WTC11 (cell line): ENCODE measurements at regions not wholly inside any gene's neighbourhood (a gene's known extent, or its start where the extent isn't known, plus 50 kb on each side); places are given as distances from the start of the nearest gene placed in this dataset.

Experiments
- ATAC-seq: fragments of 200-7000 bp; cut with Tn5 transposase; 2 replicates; pipeline ENCODE4 v1.10.0; 2021; ENCODE audit warnings: mild to moderate bottlenecking, moderate library complexity
- CTCF ChIA-PET: fragments of 300-600 bp; sonication (Branson Sonifier 250); formaldehyde crosslinking; loops from one replicate; lab custom pipeline; 2021; ENCODE audit warnings: antibody characterized with exemption; lab: Charles Lee
- POLR2A ChIA-PET: fragments of 350-600 bp; sonication (Branson Sonifier 250); formaldehyde crosslinking; loops from one replicate; lab custom pipeline; 2021; ENCODE audit warnings: antibody characterized with exemption; lab: Charles Lee
- DNase-seq: peaks from one replicate; pipeline ENCODE4 v3.0.0; 2021; ENCODE audit warnings: low spot score
- H3K27ac Mint-ChIP-seq: 2 replicates; pipeline ENCODE4 v1.8.0; 2021; ENCODE audit warnings: mixed read lengths
- H3K27me3 Mint-ChIP-seq: 2 replicates; pipeline ENCODE4 v1.8.0; 2021; ENCODE audit warnings: low read depth, mild to moderate bottlenecking, moderate library complexity, mixed read lengths
- H3K36me3 Mint-ChIP-seq: 2 replicates; pipeline ENCODE4 v1.8.0; 2021; ENCODE audit warnings: mixed read lengths
- H3K4me1 Mint-ChIP-seq: 2 replicates; pipeline ENCODE4 v1.8.0; 2022; ENCODE audit warnings: mixed read lengths
- H3K4me3 Mint-ChIP-seq: 2 replicates; pipeline ENCODE4 v1.8.0; 2021; ENCODE audit warnings: mild to moderate bottlenecking, moderate library complexity, mixed read lengths
- H3K9me3 Mint-ChIP-seq: 2 replicates; pipeline ENCODE4 v1.8.0; 2021; ENCODE audit warnings: mixed read lengths
- ATF1 ChIP-seq: sonication (generic); formaldehyde crosslinking; IDR thresholded peaks from 2 replicates; pipeline ENCODE4 v1.8.1; 2023; ENCODE audit warnings: mild to moderate bottlenecking, moderate library complexity, missing genetic modification reagents
- ELF4 ChIP-seq: sonication (generic); formaldehyde crosslinking; IDR thresholded peaks from 2 replicates; pipeline ENCODE4 v1.8.1; 2022; ENCODE audit warnings: low read depth, mild to moderate bottlenecking, moderate library complexity, missing genetic modification reagents
- FOXK1 ChIP-seq: sonication (generic); formaldehyde crosslinking; IDR thresholded peaks from 2 replicates; pipeline ENCODE4 v1.8.0; 2022; ENCODE audit warnings: mild to moderate bottlenecking, moderate library complexity, missing genetic modification reagents
- JUN ChIP-seq: sonication (generic); formaldehyde crosslinking; IDR thresholded peaks from 2 replicates; pipeline ENCODE4 v1.8.0; 2023; ENCODE audit warnings: mild to moderate bottlenecking, missing genetic modification reagents
- NFATC4 ChIP-seq: fragments of 250-450 bp; sonication (Bioruptor Pico); IDR thresholded peaks from 2 replicates; pipeline ENCODE4 v1.9.0; 2021; ENCODE audit warnings: mild to moderate bottlenecking
- RELA ChIP-seq: sonication (generic); formaldehyde crosslinking; IDR thresholded peaks from 2 replicates; pipeline ENCODE4 v1.8.1; 2022; ENCODE audit warnings: missing genetic modification reagents, mild to moderate bottlenecking, borderline replicate concordance
- ZBTB21 ChIP-seq: sonication (generic); formaldehyde crosslinking; IDR thresholded peaks from 2 replicates; pipeline ENCODE4 v1.8.1; 2023; ENCODE audit warnings: mild to moderate bottlenecking, missing genetic modification reagents, borderline replicate concordance
- TF ChIP-seq, protein P1 (sequence below): fragments of 250-450 bp; sonication (Bioruptor Pico); IDR thresholded peaks from 2 replicates; pipeline ENCODE4 v1.9.0; 2021; ENCODE audit warnings: moderate library complexity, mild to moderate bottlenecking, inconsistent platforms, borderline replicate concordance
- TF ChIP-seq, protein P2 (sequence below): sonication (generic); formaldehyde crosslinking; IDR thresholded peaks from 2 replicates; pipeline ENCODE4 v1.8.1; 2023; ENCODE audit warnings: mild to moderate bottlenecking, missing genetic modification reagents, moderate library complexity
- TF ChIP-seq, protein P3 (sequence below): fragments of 250-450 bp; sonication (Bioruptor Pico); IDR thresholded peaks from 2 replicates; pipeline ENCODE4 v1.9.0; 2021; ENCODE audit warnings: mild to moderate bottlenecking, borderline replicate concordance
- TF ChIP-seq, protein P4 (sequence below): sonication (generic); formaldehyde crosslinking; IDR thresholded peaks from 2 replicates; pipeline ENCODE4 v1.8.0; 2023; ENCODE audit warnings: mild to moderate bottlenecking, missing genetic modification reagents
- TF ChIP-seq, protein P5 (sequence below): sonication (generic); formaldehyde crosslinking; IDR thresholded peaks from 2 replicates; pipeline ENCODE4 v1.8.1; 2022; ENCODE audit warnings: mild to moderate bottlenecking, moderate library complexity, missing genetic modification reagents
- TF ChIP-seq, protein P6 (sequence below): sonication (generic); formaldehyde crosslinking; conservative IDR thresholded peaks from 2 replicates; pipeline ENCODE4 v1.8.1; 2023; ENCODE audit warnings: mild to moderate bottlenecking, low read depth, missing genetic modification reagents, moderate library complexity

DNA sequence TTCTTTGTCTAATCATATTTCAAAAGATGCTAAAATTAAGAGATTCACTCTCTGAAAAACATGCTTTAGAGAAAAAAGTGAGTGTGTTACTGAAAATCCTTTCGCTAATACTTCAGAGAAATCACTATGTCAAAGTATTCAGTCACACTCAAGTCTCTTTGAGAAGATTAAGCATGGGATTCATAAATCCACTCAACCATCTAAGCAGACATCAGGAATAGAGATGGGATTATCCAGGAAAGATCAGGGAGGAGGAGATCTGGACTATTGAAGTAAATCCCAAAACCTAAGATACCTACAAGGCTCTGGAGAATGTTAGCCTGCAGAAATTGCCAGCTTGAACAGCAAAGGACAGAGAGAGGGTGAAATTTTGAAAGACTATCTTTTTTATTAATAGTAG is 317.2 kb upstream of the ACO1 start:
- ChIA-PET CTCF (no interaction called here), POLR2A (no interaction called here)
- peaks cover 6% of the 10 kb centered on the region; the same call in 1 of the 2 replicates for H3K9me3 Mint-ChIP-seq
- H3K4me1 Mint-ChIP-seq: peaks cover 8% of the 10 kb centered on the region
- TF ChIP-seq JUN (CRISPR knock-in tag): no peak
- TF ChIP-seq, protein P1, sequence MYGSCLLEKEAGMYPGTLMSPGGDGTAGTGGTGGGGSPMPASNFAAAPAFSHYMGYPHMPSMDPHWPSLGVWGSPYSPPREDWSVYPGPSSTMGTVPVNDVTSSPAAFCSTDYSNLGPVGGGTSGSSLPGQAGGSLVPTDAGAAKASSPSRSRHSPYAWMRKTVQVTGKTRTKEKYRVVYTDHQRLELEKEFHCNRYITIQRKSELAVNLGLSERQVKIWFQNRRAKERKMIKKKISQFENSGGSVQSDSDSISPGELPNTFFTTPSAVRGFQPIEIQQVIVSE (CRISPR knock-in tag): no peak
- no peak for TF ChIP-seq NFATC4 (CRISPR knock-in tag)
- TF ChIP-seq ELF4 (CRISPR knock-in tag): no peak
- TF ChIP-seq, protein P2, sequence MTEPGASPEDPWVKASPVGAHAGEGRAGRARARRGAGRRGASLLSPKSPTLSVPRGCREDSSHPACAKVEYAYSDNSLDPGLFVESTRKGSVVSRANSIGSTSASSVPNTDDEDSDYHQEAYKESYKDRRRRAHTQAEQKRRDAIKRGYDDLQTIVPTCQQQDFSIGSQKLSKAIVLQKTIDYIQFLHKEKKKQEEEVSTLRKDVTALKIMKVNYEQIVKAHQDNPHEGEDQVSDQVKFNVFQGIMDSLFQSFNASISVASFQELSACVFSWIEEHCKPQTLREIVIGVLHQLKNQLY (CRISPR knock-in tag): no peak
- TF ChIP-seq, protein P3, sequence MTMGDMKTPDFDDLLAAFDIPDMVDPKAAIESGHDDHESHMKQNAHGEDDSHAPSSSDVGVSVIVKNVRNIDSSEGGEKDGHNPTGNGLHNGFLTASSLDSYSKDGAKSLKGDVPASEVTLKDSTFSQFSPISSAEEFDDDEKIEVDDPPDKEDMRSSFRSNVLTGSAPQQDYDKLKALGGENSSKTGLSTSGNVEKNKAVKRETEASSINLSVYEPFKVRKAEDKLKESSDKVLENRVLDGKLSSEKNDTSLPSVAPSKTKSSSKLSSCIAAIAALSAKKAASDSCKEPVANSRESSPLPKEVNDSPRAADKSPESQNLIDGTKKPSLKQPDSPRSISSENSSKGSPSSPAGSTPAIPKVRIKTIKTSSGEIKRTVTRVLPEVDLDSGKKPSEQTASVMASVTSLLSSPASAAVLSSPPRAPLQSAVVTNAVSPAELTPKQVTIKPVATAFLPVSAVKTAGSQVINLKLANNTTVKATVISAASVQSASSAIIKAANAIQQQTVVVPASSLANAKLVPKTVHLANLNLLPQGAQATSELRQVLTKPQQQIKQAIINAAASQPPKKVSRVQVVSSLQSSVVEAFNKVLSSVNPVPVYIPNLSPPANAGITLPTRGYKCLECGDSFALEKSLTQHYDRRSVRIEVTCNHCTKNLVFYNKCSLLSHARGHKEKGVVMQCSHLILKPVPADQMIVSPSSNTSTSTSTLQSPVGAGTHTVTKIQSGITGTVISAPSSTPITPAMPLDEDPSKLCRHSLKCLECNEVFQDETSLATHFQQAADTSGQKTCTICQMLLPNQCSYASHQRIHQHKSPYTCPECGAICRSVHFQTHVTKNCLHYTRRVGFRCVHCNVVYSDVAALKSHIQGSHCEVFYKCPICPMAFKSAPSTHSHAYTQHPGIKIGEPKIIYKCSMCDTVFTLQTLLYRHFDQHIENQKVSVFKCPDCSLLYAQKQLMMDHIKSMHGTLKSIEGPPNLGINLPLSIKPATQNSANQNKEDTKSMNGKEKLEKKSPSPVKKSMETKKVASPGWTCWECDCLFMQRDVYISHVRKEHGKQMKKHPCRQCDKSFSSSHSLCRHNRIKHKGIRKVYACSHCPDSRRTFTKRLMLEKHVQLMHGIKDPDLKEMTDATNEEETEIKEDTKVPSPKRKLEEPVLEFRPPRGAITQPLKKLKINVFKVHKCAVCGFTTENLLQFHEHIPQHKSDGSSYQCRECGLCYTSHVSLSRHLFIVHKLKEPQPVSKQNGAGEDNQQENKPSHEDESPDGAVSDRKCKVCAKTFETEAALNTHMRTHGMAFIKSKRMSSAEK (CRISPR knock-in tag): no peak
- TF ChIP-seq, protein P4, sequence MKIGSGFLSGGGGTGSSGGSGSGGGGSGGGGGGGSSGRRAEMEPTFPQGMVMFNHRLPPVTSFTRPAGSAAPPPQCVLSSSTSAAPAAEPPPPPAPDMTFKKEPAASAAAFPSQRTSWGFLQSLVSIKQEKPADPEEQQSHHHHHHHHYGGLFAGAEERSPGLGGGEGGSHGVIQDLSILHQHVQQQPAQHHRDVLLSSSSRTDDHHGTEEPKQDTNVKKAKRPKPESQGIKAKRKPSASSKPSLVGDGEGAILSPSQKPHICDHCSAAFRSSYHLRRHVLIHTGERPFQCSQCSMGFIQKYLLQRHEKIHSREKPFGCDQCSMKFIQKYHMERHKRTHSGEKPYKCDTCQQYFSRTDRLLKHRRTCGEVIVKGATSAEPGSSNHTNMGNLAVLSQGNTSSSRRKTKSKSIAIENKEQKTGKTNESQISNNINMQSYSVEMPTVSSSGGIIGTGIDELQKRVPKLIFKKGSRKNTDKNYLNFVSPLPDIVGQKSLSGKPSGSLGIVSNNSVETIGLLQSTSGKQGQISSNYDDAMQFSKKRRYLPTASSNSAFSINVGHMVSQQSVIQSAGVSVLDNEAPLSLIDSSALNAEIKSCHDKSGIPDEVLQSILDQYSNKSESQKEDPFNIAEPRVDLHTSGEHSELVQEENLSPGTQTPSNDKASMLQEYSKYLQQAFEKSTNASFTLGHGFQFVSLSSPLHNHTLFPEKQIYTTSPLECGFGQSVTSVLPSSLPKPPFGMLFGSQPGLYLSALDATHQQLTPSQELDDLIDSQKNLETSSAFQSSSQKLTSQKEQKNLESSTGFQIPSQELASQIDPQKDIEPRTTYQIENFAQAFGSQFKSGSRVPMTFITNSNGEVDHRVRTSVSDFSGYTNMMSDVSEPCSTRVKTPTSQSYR (CRISPR knock-in tag): no peak
- TF ChIP-seq, protein P5, sequence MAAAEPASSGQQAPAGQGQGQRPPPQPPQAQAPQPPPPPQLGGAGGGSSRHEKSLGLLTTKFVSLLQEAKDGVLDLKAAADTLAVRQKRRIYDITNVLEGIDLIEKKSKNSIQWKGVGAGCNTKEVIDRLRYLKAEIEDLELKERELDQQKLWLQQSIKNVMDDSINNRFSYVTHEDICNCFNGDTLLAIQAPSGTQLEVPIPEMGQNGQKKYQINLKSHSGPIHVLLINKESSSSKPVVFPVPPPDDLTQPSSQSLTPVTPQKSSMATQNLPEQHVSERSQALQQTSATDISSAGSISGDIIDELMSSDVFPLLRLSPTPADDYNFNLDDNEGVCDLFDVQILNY (CRISPR knock-in tag): no peak
- TF ChIP-seq RELA (CRISPR knock-in tag): no peak
- TF ChIP-seq ATF1 (CRISPR knock-in tag): no peak
- TF ChIP-seq ZBTB21 (CRISPR knock-in tag): no peak
- TF ChIP-seq FOXK1 (CRISPR knock-in tag): no peak
- TF ChIP-seq, protein P6, sequence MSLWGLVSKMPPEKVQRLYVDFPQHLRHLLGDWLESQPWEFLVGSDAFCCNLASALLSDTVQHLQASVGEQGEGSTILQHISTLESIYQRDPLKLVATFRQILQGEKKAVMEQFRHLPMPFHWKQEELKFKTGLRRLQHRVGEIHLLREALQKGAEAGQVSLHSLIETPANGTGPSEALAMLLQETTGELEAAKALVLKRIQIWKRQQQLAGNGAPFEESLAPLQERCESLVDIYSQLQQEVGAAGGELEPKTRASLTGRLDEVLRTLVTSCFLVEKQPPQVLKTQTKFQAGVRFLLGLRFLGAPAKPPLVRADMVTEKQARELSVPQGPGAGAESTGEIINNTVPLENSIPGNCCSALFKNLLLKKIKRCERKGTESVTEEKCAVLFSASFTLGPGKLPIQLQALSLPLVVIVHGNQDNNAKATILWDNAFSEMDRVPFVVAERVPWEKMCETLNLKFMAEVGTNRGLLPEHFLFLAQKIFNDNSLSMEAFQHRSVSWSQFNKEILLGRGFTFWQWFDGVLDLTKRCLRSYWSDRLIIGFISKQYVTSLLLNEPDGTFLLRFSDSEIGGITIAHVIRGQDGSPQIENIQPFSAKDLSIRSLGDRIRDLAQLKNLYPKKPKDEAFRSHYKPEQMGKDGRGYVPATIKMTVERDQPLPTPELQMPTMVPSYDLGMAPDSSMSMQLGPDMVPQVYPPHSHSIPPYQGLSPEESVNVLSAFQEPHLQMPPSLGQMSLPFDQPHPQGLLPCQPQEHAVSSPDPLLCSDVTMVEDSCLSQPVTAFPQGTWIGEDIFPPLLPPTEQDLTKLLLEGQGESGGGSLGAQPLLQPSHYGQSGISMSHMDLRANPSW (CRISPR knock-in tag): no peak
- DNase-seq (no peak), ATAC-seq (no peak)
- H3K27me3 Mint-ChIP-seq: no peaks in the 10 kb centered on the region
- H3K4me3 Mint-ChIP-seq: no peak overlapping the region
- H3K27ac Mint-ChIP-seq: no peak overlapping the region
- H3K36me3 Mint-ChIP-seq: no peaks in the 10 kb centered on the region
